B cell (primary cell): ENCODE measurements at regions not wholly inside any gene's neighbourhood (a gene's known extent, or its start where the extent isn't known, plus 50 kb on each side); places are given as distances from the start of the nearest gene placed in this dataset.

Experiments
- ATAC-seq: fragments of 200-7000 bp; cut with Tn5 transposase; one replicate; pipeline ENCODE4 v1.10.0; 2021; ENCODE audit warnings: low read depth, mild to moderate bottlenecking, moderate number of reproducible peaks, moderate library complexity
- CTCF ChIA-PET: fragments of 350-600 bp; sonication (Branson Sonifier 250); formaldehyde crosslinking; loops from one replicate; lab custom pipeline; 2021; ENCODE audit warnings: antibody characterized with exemption, inconsistent platforms; lab: Charles Lee
- POLR2A ChIA-PET: fragments of 350-600 bp; sonication (Branson Sonifier 250); formaldehyde crosslinking; loops from one replicate; lab custom pipeline; 2021; ENCODE audit warnings: antibody characterized with exemption; lab: Charles Lee
- DNase-seq: peaks from one replicate; pipeline ENCODE4 v3.0.0; 2013
- H2AFZ ChIP-seq: 2 replicates; pipeline ENCODE4 v1.6.1; 2012; ENCODE audit warnings: mild to moderate bottlenecking, low read depth, low read length; ENCODE audit not compliant: insufficient read depth, poor library complexity, severe bottlenecking
- H3K27ac ChIP-seq, 2 donors: 1 replicate in 1 of 2; 2 replicates in 1 of 2; pipeline ENCODE4 v1.5.1; 2012 to 2013; ENCODE audit warnings: low read length in 2 of 2, mild to moderate bottlenecking in 2 of 2, moderate library complexity in 1 of 2
- H3K27me3 ChIP-seq, 4 experiments: fragments of 200-600 bp in 1 of 4; sonication (generic) in 1 of 4; replicated peaks in 1 of 4; 1 replicate in 2 of 4; 2 replicates in 2 of 4; pipeline versions ENCODE4 v1.6.1 to v1.7.0; 2013 to 2016; ENCODE audit warnings: low read length in 3 of 4, mild to moderate bottlenecking in 2 of 4, mixed read lengths in 1 of 4, moderate library complexity in 1 of 4; ENCODE audit not compliant: insufficient read depth in 4 of 4, control insufficient read depth in 3 of 4; ENCODE audit errors: control extremely low read depth in 1 of 4
- H3K36me3 ChIP-seq, 2 experiments: replicated peaks in 1 of 2; 1 replicate in 1 of 2; 2 replicates in 1 of 2; pipeline versions ENCODE4 v1.6.1 to v1.7.1; 2013; ENCODE audit warnings: low read length in 1 of 2; ENCODE audit not compliant: insufficient read depth in 2 of 2, control insufficient read depth in 1 of 2; ENCODE audit errors: control extremely low read depth in 1 of 2, extremely low read depth in 1 of 2
- H3K4me1 ChIP-seq, 2 donors: fragments of 200-600 bp in 1 of 2; sonication (generic) in 1 of 2; 1 replicate in 1 of 2; 2 replicates in 1 of 2; pipeline versions ENCODE4 v1.5.1 to v1.6.1; 2013 to 2017; ENCODE audit warnings: low read length in 2 of 2; ENCODE audit not compliant: control insufficient read depth in 2 of 2, insufficient read depth in 2 of 2
- H3K4me2 ChIP-seq: replicated peaks from 2 replicates; pipeline ENCODE3; 2012; ENCODE audit warnings: mild to moderate bottlenecking, low read depth, low read length; ENCODE audit not compliant: poor library complexity, severe bottlenecking
- H3K4me3 ChIP-seq, 5 experiments: fragments of 200-600 bp in 1 of 5; sonication (generic) in 1 of 5; 1 replicate in 3 of 5; 2 replicates in 2 of 5; pipeline versions ENCODE4 v1.5.1 to v1.7.0; 2011 to 2016; ENCODE audit warnings: low read length in 4 of 5, mild to moderate bottlenecking in 4 of 5, low read depth in 2 of 5, control low read depth in 1 of 5, moderate library complexity in 1 of 5; ENCODE audit not compliant: insufficient read depth in 1 of 5; ENCODE audit errors: control extremely low read depth in 1 of 5, extremely low read depth in 1 of 5
- H3K79me2 ChIP-seq: fragments of 200-600 bp; sonication (generic); one replicate; pipeline ENCODE4 v1.6.0; 2016; ENCODE audit warnings: low read length; ENCODE audit not compliant: control insufficient read depth, insufficient read depth
- H3K9ac ChIP-seq: fragments of 200-600 bp; sonication (generic); 2 replicates; pipeline ENCODE4 v1.6.1; 2017; ENCODE audit warnings: mild to moderate bottlenecking, low read length, moderate library complexity
- H3K9me3 ChIP-seq, 3 donors: one replicate each; pipeline versions ENCODE4 v1.6.1 to v1.7.1; 2013; ENCODE audit warnings: low read length in 2 of 3; ENCODE audit not compliant: control insufficient read depth in 2 of 3, insufficient read depth in 1 of 3; ENCODE audit errors: control extremely low read depth in 1 of 3
- H4K20me1 ChIP-seq: 2 replicates; pipeline ENCODE4 v1.6.0; 2012; ENCODE audit warnings: mild to moderate bottlenecking, low read length; ENCODE audit not compliant: insufficient read depth, control insufficient read depth, poor library complexity, severe bottlenecking
- H3K27ac Mint-ChIP-seq: one replicate; pipeline ENCODE4 v1.8.0; 2021; ENCODE audit warnings: mixed read lengths
- H3K27me3 Mint-ChIP-seq: one replicate; pipeline ENCODE4 v1.8.0; 2021; ENCODE audit warnings: mixed read lengths
- H3K4me1 Mint-ChIP-seq: one replicate; pipeline ENCODE4 v1.8.0; 2021; ENCODE audit warnings: mixed read lengths
- H3K4me3 Mint-ChIP-seq: one replicate; pipeline ENCODE4 v1.8.0; 2021; ENCODE audit warnings: mixed read lengths
- H3K9me3 Mint-ChIP-seq: one replicate; pipeline ENCODE4 v1.8.0; 2022; ENCODE audit warnings: mixed read lengths; ENCODE audit not compliant: insufficient read depth
- CTCF ChIP-seq: fragments of 200-600 bp; IDR thresholded peaks from one replicate; pipeline ENCODE4 v1.8.0; 2022; ENCODE audit warnings: antibody characterized with exemption, mild to moderate bottlenecking
- EZH2 ChIP-seq: IDR thresholded peaks from 2 replicates; pipeline ENCODE4 v1.6.1; 2012; ENCODE audit warnings: borderline replicate concordance, low read depth, mild to moderate bottlenecking, moderate library complexity, low read length; ENCODE audit not compliant: insufficient read depth, poor library complexity, severe bottlenecking
- WGBS: methylation state at CpG from one replicate; pipeline ENCODE4 v1.1.5; 2013; ENCODE audit warnings: missing lambda C conversion rate; ENCODE audit not compliant: insufficient coverage; 5-methylcytosine and 5-hydroxymethylcytosine counted together
- intact Hi-C: fragments of 100-400 bp; cut with micrococcal nuclease; formaldehyde crosslinking; loops from one replicate; pipeline ENCODE4 v1.10.0; 2022

DNA sequence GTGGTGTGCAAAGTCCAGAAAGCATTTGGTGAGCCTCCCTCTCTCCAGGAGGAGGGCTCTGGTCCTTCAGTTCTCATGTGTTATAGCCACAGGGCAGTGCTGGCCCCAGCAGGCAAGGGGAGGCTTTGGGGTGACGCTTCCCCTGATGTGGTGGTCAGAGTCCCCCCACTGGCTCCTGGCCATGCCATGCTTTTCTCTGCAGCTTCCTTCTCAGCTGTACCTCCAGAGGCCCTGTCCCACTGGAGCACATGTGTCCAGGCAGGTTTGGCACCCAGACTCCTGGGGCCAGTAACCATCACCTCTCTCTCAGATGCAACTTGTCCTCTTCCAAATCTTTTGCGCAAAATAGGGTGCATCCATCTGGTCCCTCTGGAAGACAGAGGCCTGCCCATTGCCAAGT lies 233.0 kb upstream of the ZNF32 start:
- Histone ChIP-seq H3K9ac (no peak overlapping the region), H3K9me3 (peaks cover 0 to 5% (median 0%) of the 10 kb centered on the region in 3 donors), H3K4me3 (no peak overlapping the region), H4K20me1 (no peaks in the 10 kb centered on the region), H3K27ac (no peak overlapping the region), H2AFZ (no peak overlapping the region), H3K27me3 (no peaks in the 10 kb centered on the region), H3K36me3 (no peaks in the 10 kb centered on the region), H3K79me2 (no peaks in the 10 kb centered on the region), H3K4me1 (no peaks in the 10 kb centered on the region), H3K4me2 (no peak overlapping the region)
- POLR2A ChIA-PET = no interaction called here
- CTCF ChIA-PET = no interaction called here
- TF ChIP-seq CTCF = no peak
- no peak for TF ChIP-seq EZH2
- no peaks in the 10 kb centered on the region for H3K4me1 Mint-ChIP-seq
- ATAC-seq (no peak), DNase-seq (no peak)
- no peaks in the 10 kb centered on the region for H3K9me3 Mint-ChIP-seq
- WGBS = 89% methylated on average over 1 of the region's 2 CpGs
- intact Hi-C loops = no loop called here
- no peak overlapping the region for H3K4me3 Mint-ChIP-seq
- peaks cover 5% of the 10 kb centered on the region for H3K27me3 Mint-ChIP-seq
- H3K27ac Mint-ChIP-seq = no peak overlapping the region

GRCh38 chr10:43880160-43880559 lies 231.5 kb upstream of the ZNF32 start:
- POLR2A ChIA-PET = no interaction called here
- no peak for DNase-seq
- intact Hi-C loops = no loop called here
- CTCF ChIA-PET = no interaction called here
- Histone ChIP-seq H3K4me2 (no peak overlapping the region), H3K4me1 (no peaks in the 10 kb centered on the region), H3K27me3 (no peaks in the 10 kb centered on the region), H3K9ac (no peak overlapping the region), H4K20me1 (no peaks in the 10 kb centered on the region), H3K9me3 (peaks cover 0 to 5% (median 0%) of the 10 kb centered on the region in 3 donors), H3K79me2 (no peaks in the 10 kb centered on the region), H2AFZ (no peak overlapping the region), H3K27ac (no peak overlapping the region), H3K36me3 (no peaks in the 10 kb centered on the region), H3K4me3 (no peak overlapping the region)
- ATAC-seq = no peak
- H3K4me1 Mint-ChIP-seq = no peaks in the 10 kb centered on the region
- no peaks in the 10 kb centered on the region for H3K27me3 Mint-ChIP-seq
- H3K9me3 Mint-ChIP-seq = no peaks in the 10 kb centered on the region
- H3K4me3 Mint-ChIP-seq = no peak overlapping the region
- H3K27ac Mint-ChIP-seq = no peak overlapping the region
- 89% methylated on average over 4 of the region's 8 CpGs for WGBS
- TF ChIP-seq EZH2 (no peak), CTCF (no peak)
